Cardiac fibroblast (primary cell): ENCODE measurements at regions not wholly inside any gene's neighbourhood (a gene's known extent, or its start where the extent isn't known, plus 50 kb on each side); places are given as distances from the start of the nearest gene placed in this dataset.

Experiments used
- DNase-seq, 2 donors: peaks; one replicate each; pipeline versions ENCODE4 v3.0.0 to v3.0.0-alpha.2; 2010; ENCODE audit warnings: low read depth in 2 of 2
- H3K4me3 ChIP-seq, 2 donors: replicated peaks in 1 of 2; 1 replicate in 1 of 2; 2 replicates in 1 of 2; pipeline ENCODE4 v1.5.1; 2011; ENCODE audit warnings: low read depth in 2 of 2, low read length in 2 of 2, mild to moderate bottlenecking in 2 of 2, moderate library complexity in 1 of 2
- TF ChIP-seq, protein P1 (sequence below): IDR thresholded peaks from one replicate; pipeline ENCODE4 v1.5.1; 2011; ENCODE audit warnings: low read depth, mild to moderate bottlenecking, low read length, inconsistent platforms

DNA sequence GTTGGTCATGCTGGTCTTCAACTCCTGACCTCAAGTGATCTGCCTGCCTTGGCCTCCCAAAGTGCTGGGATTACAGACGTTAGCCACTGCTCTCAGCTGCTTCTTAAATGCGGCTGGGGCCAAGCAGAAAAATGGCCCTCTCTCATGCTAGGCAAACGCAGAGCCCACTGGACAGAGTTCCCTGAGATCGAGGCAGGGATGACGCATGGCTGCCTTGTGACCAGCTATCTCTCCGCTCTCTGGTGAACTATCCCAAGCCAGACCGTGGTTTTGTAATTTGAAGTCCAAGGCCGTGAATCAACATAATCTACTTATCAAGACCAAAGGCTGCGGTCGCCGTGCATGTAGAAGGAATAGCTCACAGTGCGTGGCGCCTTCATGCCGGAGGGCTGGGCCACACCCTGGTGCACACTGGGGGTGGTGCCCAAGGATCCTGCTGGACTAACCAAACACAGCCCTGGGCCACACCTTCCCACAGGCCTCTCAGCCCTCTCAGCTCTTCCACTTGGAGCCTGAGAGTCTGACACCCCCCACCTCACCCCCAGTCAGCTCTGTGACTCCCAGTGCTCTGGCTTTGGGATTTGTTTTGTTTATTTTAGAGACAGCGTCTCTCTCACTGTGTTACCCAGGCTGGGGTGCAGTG lies 88.1 kb upstream of the CUX1 start:
- no peak overlapping the region for H3K4me3 ChIP-seq
- TF ChIP-seq, protein P1, sequence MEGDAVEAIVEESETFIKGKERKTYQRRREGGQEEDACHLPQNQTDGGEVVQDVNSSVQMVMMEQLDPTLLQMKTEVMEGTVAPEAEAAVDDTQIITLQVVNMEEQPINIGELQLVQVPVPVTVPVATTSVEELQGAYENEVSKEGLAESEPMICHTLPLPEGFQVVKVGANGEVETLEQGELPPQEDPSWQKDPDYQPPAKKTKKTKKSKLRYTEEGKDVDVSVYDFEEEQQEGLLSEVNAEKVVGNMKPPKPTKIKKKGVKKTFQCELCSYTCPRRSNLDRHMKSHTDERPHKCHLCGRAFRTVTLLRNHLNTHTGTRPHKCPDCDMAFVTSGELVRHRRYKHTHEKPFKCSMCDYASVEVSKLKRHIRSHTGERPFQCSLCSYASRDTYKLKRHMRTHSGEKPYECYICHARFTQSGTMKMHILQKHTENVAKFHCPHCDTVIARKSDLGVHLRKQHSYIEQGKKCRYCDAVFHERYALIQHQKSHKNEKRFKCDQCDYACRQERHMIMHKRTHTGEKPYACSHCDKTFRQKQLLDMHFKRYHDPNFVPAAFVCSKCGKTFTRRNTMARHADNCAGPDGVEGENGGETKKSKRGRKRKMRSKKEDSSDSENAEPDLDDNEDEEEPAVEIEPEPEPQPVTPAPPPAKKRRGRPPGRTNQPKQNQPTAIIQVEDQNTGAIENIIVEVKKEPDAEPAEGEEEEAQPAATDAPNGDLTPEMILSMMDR, result no peak
- peak; percentile 69 to 93 for DNase-seq

DNA sequence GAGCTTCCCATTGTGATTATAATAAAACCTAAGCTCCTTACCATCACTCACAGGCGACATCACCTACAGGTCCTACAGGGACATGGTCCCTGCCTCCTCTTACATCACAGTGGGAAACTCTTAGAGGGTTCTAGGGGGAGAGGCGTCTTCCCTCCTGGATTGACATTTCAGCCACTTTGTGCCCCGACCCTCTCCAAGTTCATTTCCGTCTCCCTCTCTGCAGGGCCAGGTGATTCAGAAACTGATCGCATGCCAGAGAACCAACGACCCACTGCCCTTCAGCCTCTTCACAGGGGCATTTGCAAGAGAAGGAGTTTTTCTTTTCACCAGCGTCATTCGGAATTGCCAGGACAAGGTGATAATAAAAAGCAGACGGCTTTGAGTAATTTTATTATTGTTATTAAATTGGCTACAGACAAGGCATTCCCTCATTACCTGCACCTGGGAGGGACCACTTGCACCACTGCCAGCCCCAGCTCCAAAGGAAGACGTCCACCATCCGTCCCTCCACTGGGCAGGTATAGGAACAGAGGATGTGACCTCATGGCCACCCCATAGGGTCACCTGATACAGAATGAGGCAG lies 85.8 kb upstream of the CUX1 start:
- DNase-seq, result no peak
- no peak overlapping the region for H3K4me3 ChIP-seq
- TF ChIP-seq, protein P1, result no peak

DNA sequence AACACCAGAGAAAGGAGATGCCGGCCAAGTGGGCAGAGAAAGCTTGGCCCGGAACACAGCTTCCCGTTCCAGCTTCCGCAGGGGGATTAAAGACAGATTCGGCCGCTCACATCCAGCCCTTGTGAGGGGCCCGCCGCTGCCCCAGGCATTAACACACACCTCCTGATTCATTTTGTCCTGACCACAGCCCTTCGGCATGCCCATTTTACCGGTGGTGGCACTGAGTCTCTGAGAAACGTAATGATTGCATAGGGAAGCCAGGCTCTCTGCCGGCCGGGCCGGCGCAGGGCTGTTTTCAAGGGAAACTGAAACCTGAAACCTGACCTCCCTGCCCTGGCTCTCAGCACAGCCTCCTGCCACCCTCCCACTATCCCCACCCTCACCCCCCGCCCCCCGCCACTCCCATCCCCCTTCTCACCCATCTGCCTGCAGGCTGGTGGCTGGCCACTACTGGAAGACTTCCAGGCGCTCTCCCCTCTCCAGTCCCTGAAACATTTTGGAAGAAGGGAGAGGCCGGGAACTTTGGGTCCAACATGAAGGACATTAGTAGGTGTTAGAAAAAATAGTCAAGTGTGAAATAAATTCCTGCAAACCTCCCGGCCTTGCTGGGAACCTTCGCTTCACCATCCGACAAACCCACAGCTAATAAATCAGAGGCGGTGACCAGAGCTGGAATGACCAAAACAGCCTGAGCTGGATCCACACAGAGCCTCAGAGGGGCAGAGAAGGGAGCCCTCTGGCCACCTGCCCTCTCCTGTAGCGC lies 83.5 kb upstream of the CUX1 start:
- TF ChIP-seq, protein P1, result no peak
- peak overlapping the region; percentile 36 to 42 for H3K4me3 ChIP-seq
- DNase-seq, result peak; percentile 28 to 72

DNA sequence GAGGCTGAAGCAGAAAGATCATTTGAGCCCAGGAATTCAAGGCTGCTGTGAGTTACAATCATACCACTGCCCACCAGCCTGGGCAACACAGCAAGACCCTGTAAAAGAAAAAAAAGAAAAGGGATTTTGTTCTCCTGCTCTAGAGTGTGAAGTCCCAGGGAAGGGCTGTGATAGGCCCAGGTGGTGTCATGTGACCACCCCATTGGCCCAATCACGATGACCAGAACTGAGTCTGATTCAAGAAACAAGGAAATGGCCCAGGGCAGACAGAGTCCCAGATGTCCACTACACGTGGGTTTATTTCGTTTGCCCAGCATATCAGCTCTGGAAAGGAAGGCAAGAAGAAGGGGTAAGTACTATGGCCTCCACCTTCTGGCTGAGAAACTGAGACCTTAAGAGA lies 81.3 kb upstream of the CUX1 start:
- peak in 1 of 2 donors; percentile 12 for DNase-seq
- TF ChIP-seq, protein P1, result no peak
- H3K4me3 ChIP-seq, result no peak overlapping the region

DNA sequence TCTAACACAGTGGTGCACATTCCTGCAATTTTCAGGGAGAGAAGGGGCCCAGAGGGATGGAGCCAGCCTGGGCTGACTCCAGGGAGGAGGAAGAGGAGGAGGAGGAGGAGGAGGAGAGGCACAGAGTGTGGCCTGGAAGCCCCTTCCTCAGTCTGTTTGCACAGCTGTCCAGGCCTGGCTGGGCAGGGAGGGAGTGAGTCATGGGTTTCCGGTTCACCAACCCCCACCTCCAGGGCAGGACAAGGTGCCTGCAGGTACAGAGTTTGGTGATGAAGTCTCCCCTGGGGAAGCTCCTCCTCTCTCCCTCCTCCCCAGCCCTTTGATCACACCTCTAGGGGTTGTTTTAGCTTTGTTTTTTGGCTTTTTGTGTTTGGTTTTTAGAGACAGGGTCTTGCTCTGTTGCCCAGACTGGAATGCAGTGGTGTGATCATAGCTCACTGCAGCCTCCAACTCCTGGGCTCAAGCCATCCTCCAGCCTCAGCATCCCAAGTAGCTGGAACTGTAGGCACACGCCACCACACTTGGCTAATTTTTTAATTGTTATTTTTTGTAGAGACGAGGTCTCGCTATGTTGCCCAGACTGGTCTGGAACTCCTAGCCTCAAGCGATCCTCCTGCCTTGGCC lies 77.5 kb upstream of the CUX1 start:
- no peak overlapping the region for H3K4me3 ChIP-seq
- TF ChIP-seq, protein P1, result no peak
- no peak for DNase-seq

DNA sequence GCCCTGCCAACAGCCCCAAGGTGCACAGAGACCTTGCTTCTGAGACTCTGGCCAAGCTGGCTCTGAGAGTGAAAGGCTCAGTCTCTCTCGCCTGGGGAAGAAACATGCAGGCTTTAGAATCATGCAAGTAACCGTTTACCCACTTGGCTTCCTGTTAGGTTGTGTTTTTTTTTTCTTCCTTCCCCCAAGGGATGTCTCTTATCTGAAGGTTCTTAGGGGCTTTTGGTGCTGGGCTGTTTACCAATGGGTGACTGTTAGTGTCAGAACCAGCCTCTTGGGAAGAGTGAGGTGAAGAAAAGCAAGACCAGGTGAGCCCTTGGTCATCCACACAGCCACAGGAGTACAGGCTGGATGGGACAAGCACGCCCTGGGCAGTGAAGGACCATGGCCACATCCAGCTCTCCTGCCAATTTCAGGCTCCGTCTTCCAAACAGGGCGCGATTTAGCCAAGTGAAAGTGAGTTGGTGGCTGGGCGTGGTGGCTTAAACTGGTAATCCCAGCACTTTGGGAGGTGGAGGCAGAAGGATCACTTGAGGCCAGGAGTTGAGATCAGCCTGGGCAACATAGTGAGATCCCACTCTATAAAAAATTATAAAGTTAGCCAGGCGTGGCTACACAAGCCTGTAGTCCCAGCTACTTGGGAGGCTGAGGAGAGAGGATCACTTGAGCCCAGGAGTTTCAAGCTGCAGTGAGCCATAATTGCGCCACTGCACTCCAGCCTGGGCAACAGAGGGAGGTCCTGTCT lies 76.3 kb upstream of the CUX1 start:
- H3K4me3 ChIP-seq, result no peak overlapping the region
- peak in 1 of 2 donors; percentile 38 for DNase-seq
- TF ChIP-seq, protein P1, result no peak
